SK-N-SH treated with all-trans-retinoic acid at 6 μM for 48 hours (cell line): ENCODE measurements at regions not wholly inside any gene's neighbourhood (a gene's known extent, or its start where the extent isn't known, plus 50 kb on each side); places are given as distances from the start of the nearest gene placed in this dataset.

Experiments
- ATAC-seq: fragments of 200-7000 bp; cut with Tn5 transposase; 3 replicates; pipeline ENCODE4 v1.9.1; 2020; ENCODE audit warnings: mild to moderate bottlenecking, moderate library complexity
- ARNTL ChIP-seq: fragments of 450-650 bp; formaldehyde crosslinking; IDR thresholded peaks from 2 replicates; pipeline ENCODE4 v1.5.0; 2020; ENCODE audit warnings: low read depth, mild to moderate bottlenecking, moderate library complexity, borderline replicate concordance
- BACH2 ChIP-seq: fragments of 250-450 bp; sonication (Bioruptor Pico); IDR thresholded peaks from 2 replicates; pipeline ENCODE4 v1.9.0; 2021; ENCODE audit warnings: mild to moderate bottlenecking, borderline replicate concordance
- CREB5 ChIP-seq: fragments of 250-450 bp; sonication (Bioruptor Pico); IDR thresholded peaks from 2 replicates; pipeline ENCODE4 v1.5.1; 2020; ENCODE audit warnings: low read depth, mild to moderate bottlenecking, moderate library complexity
- CSDC2 ChIP-seq: fragments of 250-450 bp; sonication (Bioruptor Pico); IDR thresholded peaks from 2 replicates; pipeline ENCODE4 v1.5.0; 2020; ENCODE audit warnings: mild to moderate bottlenecking, moderate library complexity
- CSRNP3 ChIP-seq: fragments of 250-450 bp; sonication (Bioruptor Pico); IDR thresholded peaks from 2 replicates; pipeline ENCODE4 v1.5.1; 2021; ENCODE audit warnings: mild to moderate bottlenecking, moderate library complexity
- GLIS3 ChIP-seq: fragments of 250-450 bp; sonication (Bioruptor Pico); IDR thresholded peaks from 2 replicates; pipeline ENCODE4 v1.5.0; 2020; ENCODE audit warnings: mild to moderate bottlenecking, moderate library complexity
- ISL1 ChIP-seq: fragments of 250-450 bp; sonication (Bioruptor Pico); IDR thresholded peaks from 2 replicates; pipeline ENCODE4 v2.1.2; 2022; ENCODE audit warnings: mild to moderate bottlenecking, moderate library complexity
- PATZ1 ChIP-seq: fragments of 250-450 bp; sonication (Bioruptor Pico); IDR thresholded peaks from 2 replicates; pipeline ENCODE4 v1.8.0; 2020; ENCODE audit warnings: mild to moderate bottlenecking, moderate library complexity, borderline replicate concordance
- POU6F1 ChIP-seq: fragments of 250-450 bp; sonication (Bioruptor Pico); IDR thresholded peaks from 2 replicates; pipeline ENCODE4 v1.8.0; 2021; ENCODE audit warnings: low read depth, mild to moderate bottlenecking, moderate library complexity, borderline replicate concordance
- PPARA ChIP-seq: fragments of 250-450 bp; sonication (Bioruptor Pico); IDR thresholded peaks from 2 replicates; pipeline ENCODE4 v1.5.0; 2020; ENCODE audit warnings: mild to moderate bottlenecking, borderline replicate concordance
- RARB ChIP-seq: fragments of 250-450 bp; sonication (Bioruptor Pico); IDR thresholded peaks from 2 replicates; pipeline ENCODE4 v1.8.0; 2021; ENCODE audit warnings: mild to moderate bottlenecking, moderate library complexity
- SNAI2 ChIP-seq: fragments of 250-450 bp; sonication (Bioruptor Pico); IDR thresholded peaks from 2 replicates; pipeline ENCODE4 v1.5.0; 2020; ENCODE audit warnings: mild to moderate bottlenecking, moderate library complexity
- TCF4 ChIP-seq: fragments of 250-450 bp; sonication (Bioruptor Pico); IDR thresholded peaks from 2 replicates; pipeline ENCODE4 v1.8.0; 2021; ENCODE audit warnings: mild to moderate bottlenecking, moderate library complexity, borderline replicate concordance
- TOX ChIP-seq: fragments of 250-450 bp; sonication (Bioruptor Pico); IDR thresholded peaks from 2 replicates; pipeline ENCODE4 v1.8.0; 2021; ENCODE audit warnings: mild to moderate bottlenecking, moderate library complexity, borderline replicate concordance
- TSHZ2 ChIP-seq: fragments of 250-450 bp; sonication (Bioruptor Pico); IDR thresholded peaks from 2 replicates; pipeline ENCODE4 v1.5.0; 2020; ENCODE audit warnings: mild to moderate bottlenecking, moderate library complexity
- ZC3H10 ChIP-seq: fragments of 250-450 bp; sonication (Bioruptor Pico); IDR thresholded peaks from 2 replicates; pipeline ENCODE4 v1.5.1; 2021; ENCODE audit warnings: mild to moderate bottlenecking, moderate library complexity
- ZFP30 ChIP-seq: fragments of 450-650 bp; formaldehyde crosslinking; IDR thresholded peaks from 2 replicates; pipeline ENCODE4 v1.5.0; 2022; ENCODE audit warnings: mild to moderate bottlenecking, moderate library complexity
- ZNF8 ChIP-seq: fragments of 450-650 bp; formaldehyde crosslinking; IDR thresholded peaks from 2 replicates; pipeline ENCODE4 v1.5.0; 2020; ENCODE audit warnings: mild to moderate bottlenecking, moderate library complexity

- ATAC-seq: no peak
- TF ChIP-seq SNAI2 (no peak), CREB5 (CRISPR knock-in tag) (no peak), PPARA (CRISPR knock-in tag) (no peak), BACH2 (CRISPR knock-in tag) (no peak), RARB (no peak), ZNF8 (CRISPR knock-in tag) (no peak), TSHZ2 (CRISPR knock-in tag) (no peak), ISL1 (CRISPR knock-in tag) (no peak), GLIS3 (CRISPR knock-in tag) (no peak), POU6F1 (CRISPR knock-in tag) (no peak), ZFP30 (CRISPR knock-in tag) (no peak), TCF4 (CRISPR knock-in tag) (no peak)
Measured at GRCh38 chr7:9175871-9176270, 742.5 kb downstream of the NXPH1 start.

- ATAC-seq: no peak
- TF ChIP-seq PATZ1 (CRISPR knock-in tag): no peak
- no peak for TF ChIP-seq TOX
- TF ChIP-seq ISL1 (CRISPR knock-in tag): no peak
- TF ChIP-seq CREB5 (CRISPR knock-in tag): no peak
- no peak for TF ChIP-seq CSRNP3
- no peak for TF ChIP-seq CSDC2 (CRISPR knock-in tag)
- no peak for TF ChIP-seq GLIS3 (CRISPR knock-in tag)
- no peak for TF ChIP-seq ARNTL
Measured at GRCh38 chr7:9181356-9181755, 747.9 kb downstream of the NXPH1 start.

GRCh38 chr7:9186730-9187129 is 753.3 kb downstream of the NXPH1 start:
- no peak for ATAC-seq
- TF ChIP-seq GLIS3 (CRISPR knock-in tag) (no peak), POU6F1 (CRISPR knock-in tag) (no peak), TSHZ2 (CRISPR knock-in tag) (no peak), ZC3H10 (CRISPR knock-in tag) (no peak), PATZ1 (CRISPR knock-in tag) (no peak), ISL1 (CRISPR knock-in tag) (no peak)
